Fibroblast of lung (primary cell): ENCODE measurements at regions not wholly inside any gene's neighbourhood (a gene's known extent, or its start where the extent isn't known, plus 50 kb on each side); places are given as distances from the start of the nearest gene placed in this dataset.

ENCODE experiments used
- EZH2 ChIP-seq: IDR thresholded peaks from 2 replicates; pipeline ENCODE4 v1.5.1; 2012; ENCODE audit warnings: low read length, control low read depth, mild to moderate bottlenecking; ENCODE audit errors: missing control alignments
- TF ChIP-seq, protein P1 (sequence below), 2 donors: IDR thresholded peaks in 1 of 2; conservative IDR thresholded peaks in 1 of 2; 1 replicate in 1 of 2; 2 replicates in 1 of 2; pipeline ENCODE4 v1.5.1; 2011 to 2012; ENCODE audit warnings: low read length in 2 of 2, control low read depth in 1 of 2, inconsistent platforms in 1 of 2, low read depth in 1 of 2, mild to moderate bottlenecking in 1 of 2

DNA sequence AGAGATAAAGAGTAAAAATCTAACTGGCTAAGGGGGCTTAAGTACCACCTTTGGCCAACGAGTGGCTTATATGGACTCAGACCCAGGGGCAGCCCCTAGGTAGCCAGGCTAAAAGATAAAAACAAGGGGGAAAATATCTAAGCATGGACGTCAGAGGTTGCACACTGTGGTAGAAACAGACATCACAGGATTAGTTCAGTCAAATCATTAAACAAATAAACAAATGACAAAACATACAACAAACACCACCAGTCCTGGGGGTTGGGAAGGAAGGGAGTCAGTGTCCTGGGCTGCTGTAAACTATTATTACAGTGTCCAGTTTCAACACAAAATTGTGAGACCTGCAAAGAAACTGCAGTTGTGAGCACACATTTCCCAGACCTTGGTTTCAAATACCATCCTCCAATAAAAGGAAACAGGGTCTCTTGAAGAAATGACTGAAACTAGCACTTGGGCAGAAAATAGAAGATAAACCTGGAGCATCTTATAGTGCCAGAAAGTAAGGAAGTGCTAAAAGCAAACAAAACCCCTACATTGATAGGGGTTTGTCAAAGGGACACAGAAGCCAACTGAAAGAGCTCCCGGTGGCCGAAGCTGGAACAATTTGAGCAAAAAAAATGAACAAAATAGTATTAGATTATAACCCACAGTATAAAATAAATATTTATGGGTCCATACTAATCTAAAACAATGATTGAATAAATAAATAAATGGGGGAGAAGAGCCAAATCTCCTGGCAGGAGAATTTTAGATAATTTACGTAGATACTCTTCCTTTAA lies 154.8 kb upstream of the KLF7 start:
- TF ChIP-seq, protein P1, sequence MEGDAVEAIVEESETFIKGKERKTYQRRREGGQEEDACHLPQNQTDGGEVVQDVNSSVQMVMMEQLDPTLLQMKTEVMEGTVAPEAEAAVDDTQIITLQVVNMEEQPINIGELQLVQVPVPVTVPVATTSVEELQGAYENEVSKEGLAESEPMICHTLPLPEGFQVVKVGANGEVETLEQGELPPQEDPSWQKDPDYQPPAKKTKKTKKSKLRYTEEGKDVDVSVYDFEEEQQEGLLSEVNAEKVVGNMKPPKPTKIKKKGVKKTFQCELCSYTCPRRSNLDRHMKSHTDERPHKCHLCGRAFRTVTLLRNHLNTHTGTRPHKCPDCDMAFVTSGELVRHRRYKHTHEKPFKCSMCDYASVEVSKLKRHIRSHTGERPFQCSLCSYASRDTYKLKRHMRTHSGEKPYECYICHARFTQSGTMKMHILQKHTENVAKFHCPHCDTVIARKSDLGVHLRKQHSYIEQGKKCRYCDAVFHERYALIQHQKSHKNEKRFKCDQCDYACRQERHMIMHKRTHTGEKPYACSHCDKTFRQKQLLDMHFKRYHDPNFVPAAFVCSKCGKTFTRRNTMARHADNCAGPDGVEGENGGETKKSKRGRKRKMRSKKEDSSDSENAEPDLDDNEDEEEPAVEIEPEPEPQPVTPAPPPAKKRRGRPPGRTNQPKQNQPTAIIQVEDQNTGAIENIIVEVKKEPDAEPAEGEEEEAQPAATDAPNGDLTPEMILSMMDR (conservative IDR thresholded peaks at IDR 0.05 in 1 of 2, IDR thresholded peaks at IDR 0.05 in 1 of 2; ENCODE audit: low read depth in 1 of 2, low read length in 2 of 2) = peak; percentile 6 to 14
- TF ChIP-seq EZH2 = no peak
